GM19023 (cell line): ENCODE measurements at regions not wholly inside any gene's neighbourhood (a gene's known extent, or its start where the extent isn't known, plus 50 kb on each side); places are given as distances from the start of the nearest gene placed in this dataset.

Source experiments
- ATAC-seq: cut with Tn5 transposase; IDR thresholded peaks from one replicate; pipeline ENCODE4 v1.9.1; 2021; ENCODE audit warnings: mild to moderate bottlenecking, moderate library complexity; ENCODE audit not compliant: unreplicated experiment

DNA sequence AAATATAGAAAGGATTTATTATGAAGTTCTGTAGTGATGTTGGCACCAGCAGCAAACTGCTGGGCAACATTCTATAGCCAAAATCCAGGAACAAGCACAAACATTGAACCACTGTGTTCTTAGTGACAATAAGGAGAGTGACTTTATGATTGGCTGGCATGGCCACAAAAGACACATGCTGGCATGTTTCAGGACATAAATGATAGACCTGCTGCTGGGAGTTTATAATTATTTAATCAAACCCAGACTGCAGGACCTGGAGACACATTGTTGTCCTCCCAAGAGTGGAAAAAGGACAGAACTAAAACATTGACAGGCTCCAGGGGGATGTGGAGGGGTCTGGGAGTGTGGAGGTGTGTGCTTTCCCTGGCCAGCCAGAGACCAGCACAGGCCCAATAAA is 255.3 kb upstream of the LRTM1 start:
- ATAC-seq = no peak

DNA sequence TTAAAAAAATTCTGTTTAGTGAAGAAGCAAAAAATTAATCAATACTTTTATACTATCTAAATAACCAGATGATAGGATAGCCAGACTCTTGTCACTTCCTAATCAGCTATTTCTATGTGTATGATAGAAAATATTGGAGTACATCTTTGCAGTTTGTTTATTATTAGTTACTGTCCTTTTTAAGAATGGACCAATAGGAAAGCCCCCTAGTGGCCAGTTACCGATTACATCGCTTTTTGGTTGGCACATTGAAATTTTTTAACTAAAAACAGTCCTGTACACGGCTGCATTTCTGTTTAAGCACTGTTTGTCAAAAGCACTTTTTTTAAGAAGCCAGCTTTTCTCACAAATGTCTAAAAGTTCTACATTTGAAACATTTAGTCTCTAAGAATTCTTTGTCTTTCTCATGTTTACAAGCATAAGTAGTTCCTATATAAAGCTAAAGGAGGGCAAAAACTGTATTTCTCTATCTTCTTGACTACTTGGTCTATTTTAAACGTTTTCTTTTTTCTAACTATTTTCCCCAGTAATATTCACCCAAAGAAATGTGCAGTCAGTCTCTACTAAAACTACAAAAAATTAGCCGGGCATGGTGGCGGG is 253.2 kb upstream of the LRTM1 start:
- ATAC-seq = no peak

DNA sequence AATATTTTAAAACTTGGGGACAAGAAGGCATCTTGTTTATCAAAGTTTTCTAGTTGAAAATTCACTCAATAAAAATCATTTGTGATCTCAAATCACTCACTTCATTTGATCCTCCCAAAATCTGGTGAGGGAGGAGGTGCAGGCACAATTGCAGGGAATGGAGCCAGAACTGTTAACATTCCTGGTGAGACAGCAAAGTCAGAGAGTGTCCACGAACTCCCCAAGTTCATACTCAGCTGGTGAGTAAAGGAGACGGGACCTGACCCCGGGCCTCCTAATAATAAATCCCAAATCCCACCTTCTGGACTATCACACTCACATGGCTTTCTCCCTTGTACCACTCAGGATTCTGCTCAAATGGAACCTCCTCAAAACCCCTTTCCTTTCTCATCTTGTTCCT is 252.3 kb upstream of the LRTM1 start:
- no peak for ATAC-seq

DNA sequence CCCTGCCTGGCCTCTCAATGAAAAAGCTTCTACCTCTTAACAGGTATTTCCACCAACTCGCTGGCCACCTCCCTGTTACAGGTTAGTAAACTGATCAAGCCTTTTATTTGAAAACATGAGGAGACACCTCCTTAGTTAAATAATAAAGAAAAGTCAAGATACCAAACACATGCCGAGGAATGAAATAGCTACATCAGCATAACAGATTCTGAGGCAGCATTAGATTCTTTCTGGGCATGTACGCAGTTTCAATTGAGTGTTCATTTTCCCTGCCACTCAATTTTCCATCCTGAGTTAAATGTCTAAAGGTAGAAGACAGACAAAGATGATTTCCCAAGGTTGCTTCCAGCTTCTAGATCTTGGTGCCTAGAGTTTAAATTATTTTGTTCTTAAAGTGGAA is 250.5 kb upstream of the LRTM1 start:
- no peak for ATAC-seq

DNA sequence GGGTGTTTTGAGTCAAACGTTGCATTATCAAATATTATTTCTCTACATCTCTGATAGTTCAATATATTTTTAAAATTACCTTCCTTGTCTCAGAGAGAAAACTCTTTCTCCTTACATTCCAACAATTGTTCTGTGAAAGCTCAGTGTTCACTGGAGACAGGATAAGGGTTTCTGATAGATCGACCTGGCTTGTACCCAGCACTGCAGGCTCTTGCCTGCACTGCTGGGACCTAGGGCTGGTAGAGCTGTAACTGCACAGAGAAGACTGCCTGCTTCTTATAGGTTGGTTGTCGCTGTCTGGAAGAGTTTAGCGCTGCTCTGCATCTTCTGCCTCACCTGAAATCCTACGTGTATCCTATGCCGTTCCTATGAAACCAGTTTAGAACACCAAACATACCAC is 249.9 kb upstream of the LRTM1 start:
- ATAC-seq = no peak

DNA sequence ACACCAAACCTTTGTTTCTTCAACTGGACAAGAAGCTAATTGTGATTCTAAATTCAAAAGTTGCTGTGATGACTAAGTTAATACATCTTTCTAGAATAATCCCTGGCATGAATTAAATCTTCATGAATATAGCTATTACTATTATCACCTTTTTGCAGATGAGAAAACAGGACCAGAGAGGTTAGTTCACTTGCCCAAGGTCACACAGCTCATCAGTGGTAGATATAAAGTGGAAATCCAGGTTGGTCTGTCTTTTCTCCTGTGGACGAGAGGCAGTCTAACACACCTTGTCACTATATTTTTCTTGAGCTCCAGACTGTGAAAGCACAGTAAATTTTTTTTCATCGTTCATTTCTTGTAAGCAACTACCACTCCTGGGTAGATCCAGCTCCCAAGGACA is 247.6 kb upstream of the LRTM1 start:
- no peak for ATAC-seq

DNA sequence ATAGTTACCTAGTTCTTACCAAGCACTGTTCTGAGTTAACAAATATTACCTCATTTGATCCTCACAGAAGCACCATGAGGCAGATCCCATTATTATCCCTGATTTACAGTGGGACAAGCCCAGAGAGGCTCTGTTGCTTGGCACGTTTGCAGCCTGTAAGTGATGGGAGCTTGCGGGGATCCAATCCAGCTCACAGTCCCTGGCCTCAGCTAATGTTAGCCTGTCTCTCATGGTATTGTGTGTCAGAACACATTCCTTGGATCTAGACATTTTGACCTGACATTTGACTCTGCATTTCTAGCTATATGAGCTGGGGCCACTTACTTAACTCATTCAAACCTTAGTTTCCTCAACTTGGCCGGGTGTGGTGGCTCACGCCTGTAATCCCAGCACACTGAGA is 246.9 kb upstream of the LRTM1 start:
- no peak for ATAC-seq

DNA sequence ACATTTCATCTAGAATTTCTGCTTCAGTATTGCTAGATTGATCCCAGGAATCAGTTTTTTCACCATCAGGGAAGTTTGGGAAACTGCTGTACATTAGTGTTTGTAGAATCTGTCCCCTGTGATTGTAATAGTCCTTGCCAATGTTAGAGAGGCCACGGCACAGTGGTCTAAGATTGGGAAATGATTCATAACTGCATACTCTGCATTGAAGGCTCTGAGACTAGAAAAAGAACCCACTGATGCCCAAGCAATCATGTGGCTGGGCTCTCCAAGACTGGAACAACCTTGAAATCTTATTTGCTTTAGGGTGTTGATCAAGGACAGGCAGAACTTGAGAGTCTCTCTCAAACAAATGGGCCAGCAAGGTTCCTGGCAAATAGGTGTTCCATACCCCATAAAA is 245.6 kb upstream of the LRTM1 start:
- ATAC-seq = no peak

DNA sequence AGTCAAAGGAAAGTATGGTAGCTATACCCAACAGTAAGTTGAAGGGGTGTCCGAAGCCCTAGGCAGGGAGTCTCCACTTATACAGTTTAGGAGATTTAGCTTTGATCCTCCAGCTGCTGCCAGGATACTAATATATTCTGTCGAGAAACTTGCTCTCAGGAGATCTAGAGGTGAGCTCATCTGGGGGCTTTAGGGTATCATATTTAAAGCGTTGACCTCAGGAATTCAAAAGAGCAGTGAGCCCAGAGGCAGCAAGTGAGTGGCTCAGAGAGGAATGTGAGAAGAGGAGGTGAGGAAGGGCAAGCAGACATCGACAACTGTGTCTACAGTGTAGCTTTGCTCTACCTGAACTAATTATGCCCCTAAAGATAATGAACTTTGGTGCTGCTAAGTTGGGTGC is 245.1 kb upstream of the LRTM1 start:
- no peak for ATAC-seq

DNA sequence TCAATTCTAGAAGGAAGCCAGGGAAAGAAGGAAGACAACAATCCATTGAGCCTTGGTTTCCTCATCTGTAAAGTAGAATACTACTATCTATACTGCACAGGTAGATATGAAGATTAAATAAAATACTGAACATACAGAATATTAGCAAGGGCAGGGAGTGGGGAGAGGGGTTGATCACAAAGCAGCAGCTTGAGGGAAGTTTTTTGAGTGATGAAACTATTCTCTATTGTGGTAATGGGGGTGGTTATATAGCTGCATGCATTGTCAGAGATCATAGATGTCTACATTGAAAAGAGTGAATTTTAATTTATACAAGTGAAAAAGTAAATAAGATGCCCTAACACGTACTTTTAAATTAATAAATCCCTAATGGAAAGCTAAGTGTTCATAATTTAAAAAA is 242.6 kb upstream of the LRTM1 start:
- ATAC-seq = no peak

DNA sequence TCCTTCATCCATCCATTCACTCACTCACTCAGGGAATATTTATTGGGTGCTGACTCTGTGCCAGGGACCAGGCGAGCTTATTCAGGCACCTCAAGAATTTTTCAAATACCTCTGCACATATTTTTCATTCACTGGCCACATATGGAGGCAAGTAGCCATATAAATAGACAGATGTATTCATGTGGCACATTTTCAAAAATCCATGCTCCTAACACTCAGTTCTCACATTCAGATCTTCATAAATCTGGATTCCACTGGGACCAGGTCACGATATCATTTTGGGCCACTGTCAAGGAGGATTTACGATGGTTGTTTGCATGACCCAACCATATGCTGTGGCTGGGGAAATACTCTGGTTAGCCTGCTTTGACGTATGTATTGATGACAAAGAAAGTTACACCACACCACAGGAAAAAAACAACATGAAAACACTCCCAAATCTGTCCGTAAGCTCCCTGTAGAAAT is 241.8 kb upstream of the LRTM1 start:
- ATAC-seq = no peak

DNA sequence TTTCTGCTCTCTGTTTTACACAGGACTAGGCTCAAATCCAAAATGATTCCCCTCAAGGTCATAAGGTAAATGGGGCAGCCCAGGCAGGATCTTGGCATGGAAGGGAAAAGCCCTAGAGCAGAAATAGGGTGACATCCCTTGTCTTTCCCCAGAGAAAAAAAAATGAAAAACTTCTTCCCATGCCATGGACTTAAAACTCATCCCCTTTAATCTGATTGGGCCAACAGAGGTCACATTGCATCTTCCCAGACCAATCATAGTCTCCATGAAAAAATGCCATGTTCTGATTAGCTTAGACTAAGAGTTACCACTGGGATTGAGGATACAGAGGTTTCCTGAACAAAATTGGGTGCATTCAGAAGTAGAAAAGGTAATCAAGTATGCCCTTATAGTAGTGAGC is 241.3 kb upstream of the LRTM1 start:
- ATAC-seq = no peak

DNA sequence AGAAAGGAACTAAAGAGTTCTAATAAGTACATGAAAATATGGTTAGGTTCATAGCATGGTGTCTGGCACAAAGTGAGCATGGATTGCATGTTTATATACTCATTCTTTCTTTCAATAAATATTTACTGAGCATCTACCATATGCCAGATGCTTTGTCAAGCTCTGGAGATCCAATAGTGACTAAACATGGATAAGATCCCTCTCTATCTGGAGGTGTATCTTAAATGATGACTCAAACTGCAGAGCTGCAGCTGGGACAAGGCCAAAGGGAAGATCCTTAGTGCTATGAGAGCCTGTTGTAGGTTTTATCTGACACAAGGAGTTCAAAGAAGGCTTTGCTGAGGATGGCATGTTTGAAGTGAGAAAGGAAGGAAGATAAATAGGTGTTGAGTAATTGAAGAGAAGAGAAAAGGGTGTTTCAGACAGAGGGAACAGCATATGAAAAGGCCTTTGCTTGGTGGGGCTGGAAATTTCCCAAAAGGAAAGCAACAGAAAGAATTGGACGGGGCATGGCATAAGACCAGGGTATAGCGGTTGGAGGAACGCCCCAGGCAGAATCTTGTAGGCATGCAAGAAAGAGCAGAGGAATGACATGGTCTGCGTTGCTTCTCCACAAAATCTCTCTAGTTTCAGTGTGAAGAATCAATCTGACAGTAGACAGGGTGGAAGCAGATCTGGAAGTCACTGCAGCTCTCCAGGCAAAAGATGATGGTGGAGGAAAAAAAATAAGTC is 239.9 kb upstream of the LRTM1 start:
- no peak for ATAC-seq

DNA sequence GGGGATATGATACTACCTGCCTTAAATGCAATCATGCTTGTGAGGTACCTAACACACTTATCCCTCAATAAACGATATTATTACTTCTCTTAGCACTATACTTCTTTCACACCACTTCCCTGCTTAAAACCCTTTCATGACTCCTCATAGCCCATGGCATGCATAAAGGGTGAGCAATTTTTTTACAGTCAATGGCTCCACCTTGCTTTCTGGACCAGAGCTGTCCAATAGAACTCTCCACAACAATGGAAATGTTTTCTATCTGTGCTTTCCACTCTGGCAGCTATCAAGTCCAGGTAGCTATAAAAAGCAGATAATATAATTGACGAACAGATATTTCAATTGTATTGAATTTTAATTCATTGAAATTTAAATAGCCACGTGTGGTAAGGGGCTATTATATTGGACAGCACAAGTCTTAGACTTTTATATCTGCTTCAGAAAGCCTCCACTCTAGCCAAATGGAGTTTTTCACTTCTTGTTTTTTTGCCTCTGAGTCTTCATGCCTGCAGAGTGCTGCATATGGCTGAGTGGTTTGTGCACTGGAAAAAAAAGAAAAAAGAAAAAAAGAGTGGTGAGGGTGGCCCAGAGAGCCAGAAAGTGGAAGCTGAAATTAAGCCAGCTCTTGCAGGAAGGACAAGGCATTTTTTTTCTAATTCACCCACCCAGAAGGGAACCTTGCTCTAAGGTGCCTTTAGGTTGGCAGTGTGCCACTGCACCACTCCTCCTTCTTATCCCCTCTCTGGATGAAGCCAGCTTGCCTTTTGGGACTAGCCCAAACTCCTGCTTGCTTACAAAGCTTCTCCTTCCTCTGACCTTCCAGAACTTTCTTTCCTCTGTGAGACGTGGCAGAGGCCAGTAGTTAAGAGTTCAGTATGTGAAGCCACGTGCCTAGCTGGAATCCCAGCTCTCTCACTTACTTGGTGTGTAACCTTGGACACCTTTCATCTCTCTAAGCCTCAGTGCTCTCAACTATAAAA is 239.0 kb upstream of the LRTM1 start:
- no peak for ATAC-seq

DNA sequence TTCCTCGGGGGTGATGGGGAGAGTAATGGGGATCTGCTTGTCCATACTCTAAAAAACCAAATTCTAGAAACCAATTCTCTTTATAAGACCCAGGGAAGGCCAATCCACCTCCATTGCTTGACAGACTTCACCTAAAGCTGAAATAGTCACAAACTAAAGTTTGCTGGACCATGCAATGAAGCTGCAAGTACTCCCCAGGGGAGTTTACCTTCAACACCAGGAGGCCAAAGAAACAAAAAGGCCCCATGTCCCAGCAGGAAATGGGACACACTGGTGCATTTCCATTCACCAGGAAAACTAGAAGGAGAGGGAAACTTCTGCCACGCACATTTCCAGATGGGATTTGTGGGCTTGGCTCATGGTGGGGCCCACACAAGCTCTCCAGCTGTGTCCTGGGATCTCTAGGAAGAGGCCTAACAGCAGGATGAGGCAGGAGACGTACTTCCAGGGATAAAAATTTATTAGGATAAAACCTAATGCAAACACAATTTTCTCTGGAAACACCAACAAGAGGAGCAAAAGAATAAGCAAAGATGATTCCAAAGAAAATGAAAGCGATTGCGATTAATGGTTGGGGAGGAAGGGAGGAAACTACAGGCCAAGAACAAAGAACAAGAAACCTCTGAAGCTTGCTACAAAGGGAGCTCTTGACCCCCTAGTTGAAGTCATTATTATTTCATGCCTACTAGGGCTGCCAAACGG is 238.0 kb upstream of the LRTM1 start:
- ATAC-seq = no peak

DNA sequence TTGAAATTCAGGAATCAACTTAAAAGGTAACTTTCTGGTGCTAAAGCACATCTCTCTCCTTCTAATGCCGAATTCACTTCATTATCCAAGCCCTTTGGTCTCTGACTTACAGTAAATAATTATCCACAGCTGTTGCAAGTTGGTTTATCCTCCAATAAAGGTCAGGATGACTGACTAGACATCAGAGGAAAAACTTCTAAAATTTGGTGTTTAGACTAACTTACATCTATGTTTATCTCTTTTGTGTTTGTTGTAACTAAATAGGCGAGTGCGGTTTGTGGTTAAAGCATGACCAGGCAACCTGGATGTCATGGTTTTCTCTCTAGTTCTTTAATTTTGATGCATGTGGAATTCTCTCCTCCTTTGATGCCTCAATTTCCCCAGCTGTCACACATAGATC is 237.4 kb upstream of the LRTM1 start:
- no peak for ATAC-seq

DNA sequence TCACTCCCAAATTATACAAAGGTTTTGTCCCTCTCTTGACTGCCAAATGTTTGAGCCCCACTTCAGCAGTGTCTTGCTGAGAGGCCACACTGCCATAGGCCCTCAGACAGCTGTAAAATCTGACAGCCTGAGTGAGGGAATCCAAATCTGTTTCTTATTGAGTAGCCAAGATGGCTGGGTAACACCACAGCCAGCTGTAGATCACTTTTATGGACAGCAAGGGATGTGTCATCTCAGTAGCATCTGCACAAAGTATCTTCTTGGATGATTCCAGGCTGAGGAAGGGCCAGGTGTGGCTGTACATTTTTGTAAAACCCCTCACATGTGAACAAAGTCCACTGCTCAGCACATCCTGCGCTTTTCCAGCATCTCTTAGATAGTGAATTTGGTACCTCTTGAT is 237.0 kb upstream of the LRTM1 start:
- ATAC-seq = no peak

DNA sequence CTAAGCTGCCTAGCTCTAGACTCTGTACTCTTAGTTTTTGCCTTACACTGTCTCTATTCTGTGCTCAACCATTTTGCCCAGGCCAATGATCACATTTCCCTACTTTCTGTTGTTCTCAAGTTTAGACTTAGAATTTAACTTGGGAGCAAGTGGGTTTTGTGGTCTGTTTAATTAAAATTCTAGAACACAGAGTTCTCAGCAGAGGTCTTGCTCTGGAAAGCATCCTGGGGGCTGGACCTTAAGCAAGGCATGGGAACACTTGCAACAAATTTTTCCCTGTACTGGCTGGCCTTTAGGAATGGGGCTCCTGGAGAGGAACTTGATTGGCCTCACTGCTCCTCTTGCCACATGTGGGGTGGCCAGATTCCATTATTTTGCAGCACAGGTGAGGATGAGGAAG is 236.3 kb upstream of the LRTM1 start:
- no peak for ATAC-seq

DNA sequence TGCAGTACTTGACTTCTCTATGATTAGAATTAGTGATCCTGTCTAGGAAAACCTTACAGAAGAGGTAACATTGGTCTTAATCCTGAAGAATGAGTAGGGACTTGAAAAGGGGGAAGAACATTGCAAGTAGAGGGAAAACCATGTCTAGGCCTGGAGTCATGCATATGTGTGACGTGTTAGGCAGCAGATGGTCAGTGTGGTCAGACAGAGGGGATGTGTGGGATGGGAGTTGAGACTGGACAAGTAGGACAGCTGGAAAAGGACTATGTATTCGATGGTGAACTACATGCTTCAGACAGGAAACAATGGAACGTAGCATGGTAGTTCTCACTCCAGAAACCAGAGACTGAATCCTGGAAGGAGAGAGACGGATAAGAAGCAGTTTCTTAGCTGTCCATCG is 235.6 kb upstream of the LRTM1 start:
- no peak for ATAC-seq

DNA sequence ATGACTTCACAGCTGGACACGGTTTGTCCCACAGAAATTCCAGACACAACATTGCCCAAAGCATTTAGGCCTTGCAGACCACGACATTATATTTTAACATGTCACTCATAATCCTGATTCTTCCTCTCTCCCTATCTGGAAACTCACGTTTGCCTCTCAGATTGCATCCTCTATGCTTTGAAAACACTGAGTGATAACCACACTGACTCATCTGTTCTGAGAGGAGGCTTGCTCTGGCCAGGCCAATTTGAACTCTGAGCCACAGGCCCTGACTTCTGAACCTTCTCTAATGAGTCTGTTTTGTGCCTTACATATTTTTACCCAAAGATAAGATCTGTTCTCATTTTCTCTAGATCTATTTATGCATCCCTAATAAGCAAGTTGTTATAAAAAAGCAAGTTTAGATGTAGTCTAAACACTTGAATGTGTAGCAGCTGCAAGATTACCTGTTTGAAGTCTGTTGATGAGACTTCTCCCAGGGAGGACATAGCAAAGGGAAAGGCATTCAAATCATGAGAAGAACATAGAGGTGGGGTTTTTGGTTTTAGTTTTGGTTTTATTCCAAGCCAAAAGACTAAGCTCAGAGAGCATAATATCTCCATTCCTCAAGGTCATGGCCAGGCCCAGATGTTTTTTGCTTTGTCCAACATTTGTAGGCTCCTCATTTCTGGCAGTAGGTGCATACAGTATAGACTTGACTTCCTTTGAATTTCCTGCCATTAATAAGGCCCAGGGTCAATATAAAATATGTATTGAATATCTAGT is 234.4 kb upstream of the LRTM1 start:
- ATAC-seq = no peak
